HCT116 (cell line): ENCODE measurements at regions not wholly inside any gene's neighbourhood (a gene's known extent, or its start where the extent isn't known, plus 50 kb on each side); places are given as distances from the start of the nearest gene placed in this dataset.

Experiments
- ATAC-seq: fragments of 200-7000 bp; cut with Tn5 transposase; 2 replicates; pipeline ENCODE4 v1.9.1; 2020; ENCODE audit warnings: mild to moderate bottlenecking, moderate library complexity
- BruUV-seq: library from RNA; stranded (reverse); fragments of 400-500 nt; replicated peaks from 2 replicates; lab custom pipeline; 2021; lab: Mats Ljungman, UMichigan
- CTCF ChIA-PET: fragments of 300-600 bp; sonication (Branson Sonifier 250); formaldehyde crosslinking; loops from one replicate; lab custom pipeline; 2021; ENCODE audit warnings: antibody characterized with exemption; lab: Charles Lee
- POLR2A ChIA-PET: fragments of 300-600, 350-600 bp; sonication (Branson Sonifier 250); formaldehyde crosslinking; loops from one replicate; lab custom pipeline; 2021; ENCODE audit warnings: antibody characterized with exemption; lab: Charles Lee
- RAD21 ChIA-PET, 2 experiments: fragments of 300-600 bp; sonication (Branson Sonifier 250); formaldehyde crosslinking; loops; one replicate each; lab custom pipeline; 2023; ENCODE audit warnings: low total read pairs in 2 of 2; ENCODE audit not compliant: uncharacterized antibody in 2 of 2, unreplicated experiment in 2 of 2, low non-redundant PET in 1 of 2; lab: Charles Lee
- DNase-seq: peaks from one replicate; pipeline ENCODE4 v3.0.0-alpha.2; 2010; ENCODE audit warnings: low read depth, low spot score
- H2AFZ ChIP-seq: fragments of 200-600 bp; shearing (Covaris generic), sonication (generic); 2 replicates; pipeline ENCODE4 v1.6.1; 2017; ENCODE audit warnings: low read depth, mixed run types, mixed read lengths, antibody characterized with exemption, low read length; ENCODE audit not compliant: poor library complexity, severe bottlenecking
- H3K27ac ChIP-seq: 2 replicates; pipeline ENCODE4 v1.5.1; 2012; ENCODE audit warnings: low read depth, low read length
- H3K27me3 ChIP-seq: fragments of 200-600 bp; sonication (generic); 2 replicates; pipeline ENCODE4 v1.6.1; 2016; ENCODE audit warnings: mixed run types, low read length, mixed read lengths; ENCODE audit not compliant: insufficient read depth
- H3K36me3 ChIP-seq, 2 experiments: fragments of 200-500 bp in 1 of 2; fragments of 200-600 bp in 1 of 2; sonication (Bioruptor generic) in 1 of 2; sonication (generic) in 1 of 2; 2 replicates each; pipeline versions ENCODE4 v1.5.1 to v1.6.1; 2014 to 2016; ENCODE audit warnings: low read length in 2 of 2, inconsistent platforms in 1 of 2, mixed read lengths in 1 of 2, mixed run types in 1 of 2; ENCODE audit not compliant: insufficient read depth in 2 of 2, control insufficient read depth in 1 of 2
- H3K4me1 ChIP-seq, 2 experiments: fragments of 200-600 bp in 1 of 2; sonication (generic) in 1 of 2; 2 replicates each; pipeline versions ENCODE4 v1.5.1 to v1.6.1; 2012 to 2017; ENCODE audit warnings: low read length in 2 of 2, inconsistent platforms in 1 of 2, mild to moderate bottlenecking in 1 of 2, mixed read lengths in 1 of 2, mixed run types in 1 of 2, moderate library complexity in 1 of 2; ENCODE audit not compliant: insufficient read depth in 2 of 2, control insufficient read depth in 1 of 2
- H3K4me2 ChIP-seq: fragments of 200-600 bp; sonication (generic); 2 replicates; pipeline ENCODE4 v1.6.1; 2017; ENCODE audit warnings: mixed run types, low read length, mixed read lengths
- H3K4me3 ChIP-seq, 2 experiments: fragments of 200-600 bp in 1 of 2; sonication (generic) in 1 of 2; replicated peaks in 1 of 2; 2 replicates each; pipeline ENCODE4 v1.5.1; 2011 to 2016; ENCODE audit warnings: low read length in 2 of 2, control low read depth in 1 of 2, low read depth in 1 of 2, mild to moderate bottlenecking in 1 of 2, mixed read lengths in 1 of 2, mixed run types in 1 of 2
- H3K79me2 ChIP-seq: fragments of 200-600 bp; sonication (generic); 2 replicates; pipeline ENCODE4 v1.6.1; 2017; ENCODE audit warnings: mild to moderate bottlenecking, mixed run types, low read length, moderate library complexity, mixed read lengths; ENCODE audit not compliant: insufficient read depth
- H3K9ac ChIP-seq: fragments of 200-600 bp; sonication (generic); 2 replicates; pipeline ENCODE4 v1.6.1; 2016; ENCODE audit warnings: low read length, mixed read lengths
- H3K9me2 ChIP-seq: fragments of 200-600 bp; sonication (generic), shearing (Covaris generic); 2 replicates; pipeline ENCODE4 v1.6.1; 2017; ENCODE audit warnings: mixed run types, mild to moderate bottlenecking, moderate library complexity; ENCODE audit not compliant: insufficient read depth
- H3K9me3 ChIP-seq, 2 experiments: fragments of 200-500 bp in 1 of 2; fragments of 200-600 bp in 1 of 2; sonication (Bioruptor generic) in 1 of 2; sonication (generic) in 1 of 2; 2 replicates each; pipeline ENCODE4 v1.6.1; 2014 to 2017; ENCODE audit warnings: low read length in 2 of 2, mixed read lengths in 2 of 2, inconsistent platforms in 1 of 2, low read depth in 1 of 2, mild to moderate bottlenecking in 1 of 2, mixed run types in 1 of 2, moderate library complexity in 1 of 2; ENCODE audit not compliant: control insufficient read depth in 1 of 2, insufficient read depth in 1 of 2
- H4K20me1 ChIP-seq: fragments of 200-600 bp; sonication (generic), shearing (Covaris generic); 2 replicates; pipeline ENCODE4 v1.6.1; 2017; ENCODE audit warnings: mixed run types, mild to moderate bottlenecking, moderate library complexity; ENCODE audit not compliant: insufficient read depth
- ELF1 ChIP-seq: IDR thresholded peaks from 2 replicates; pipeline ENCODE4 v1.6.1; 2012; ENCODE audit warnings: low read depth, borderline replicate concordance
- RAD21 ChIP-seq: IDR thresholded peaks from 2 replicates; pipeline ENCODE4 v1.6.1; 2012; ENCODE audit warnings: low read depth, mild to moderate bottlenecking
- YY1 ChIP-seq: IDR thresholded peaks from 2 replicates; pipeline ENCODE4 v1.6.1; 2011; ENCODE audit warnings: low read length, low read depth, moderate library complexity, mild to moderate bottlenecking; ENCODE audit not compliant: insufficient replicate concordance; ENCODE audit errors: extremely low read depth
- intact Hi-C: fragments of 100-400 bp; cut with micrococcal nuclease; formaldehyde crosslinking; loops from 2 replicates; pipeline ENCODE4 v1.10.0; 2022
- TF ChIP-seq, protein P1 (sequence below): IDR thresholded peaks from 2 replicates; pipeline ENCODE4 v1.6.1; 2012
- TF ChIP-seq, protein P2 (sequence below): IDR thresholded peaks from 2 replicates; pipeline ENCODE4 v1.6.1; 2011; ENCODE audit warnings: mild to moderate bottlenecking, low read length, moderate library complexity; ENCODE audit not compliant: insufficient replicate concordance; ENCODE audit errors: extremely low read depth

DNA sequence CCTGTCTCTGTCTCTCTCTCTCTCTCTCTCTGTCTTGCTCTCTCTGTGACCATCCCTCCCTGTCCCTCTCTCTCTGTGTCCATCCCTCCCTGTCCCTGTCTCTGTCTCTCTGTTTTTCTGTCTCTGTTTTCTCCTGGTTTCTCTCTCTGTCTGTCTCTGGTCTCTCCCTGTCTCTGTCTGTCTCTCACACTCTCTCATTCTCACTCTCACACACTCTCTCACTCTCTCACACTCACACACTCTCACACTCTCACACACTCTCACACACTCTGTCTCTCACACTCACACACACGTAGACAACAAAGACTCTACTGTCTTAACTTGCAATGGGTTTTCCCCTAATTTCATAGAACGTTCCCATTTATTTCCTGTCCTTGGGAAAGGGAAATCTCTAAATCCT lies 299.5 kb downstream of the FOXL1 start:
- Histone ChIP-seq H3K4me3 (no peak overlapping the region), H3K36me3 (no peaks in the 10 kb centered on the region), H3K9ac (no peak overlapping the region), H3K27ac (no peak overlapping the region), H2AFZ (no peak overlapping the region), H3K4me1 (no peaks in the 10 kb centered on the region), H4K20me1 (no peaks in the 10 kb centered on the region), H3K4me2 (no peak overlapping the region), H3K79me2 (no peaks in the 10 kb centered on the region), H3K9me3 (no peaks in the 10 kb centered on the region), H3K27me3 (peaks cover 29% of the 10 kb centered on the region; the same call in 1 of the 2 replicates), H3K9me2 (no peaks in the 10 kb centered on the region)
- RAD21 ChIA-PET, result no interaction called here
- ATAC-seq (no peak), DNase-seq (no peak)
- TF ChIP-seq, protein P1, sequence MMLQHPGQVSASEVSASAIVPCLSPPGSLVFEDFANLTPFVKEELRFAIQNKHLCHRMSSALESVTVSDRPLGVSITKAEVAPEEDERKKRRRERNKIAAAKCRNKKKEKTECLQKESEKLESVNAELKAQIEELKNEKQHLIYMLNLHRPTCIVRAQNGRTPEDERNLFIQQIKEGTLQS, result no peak
- intact Hi-C loops, result no loop called here
- POLR2A ChIA-PET, result no interaction called here
- no TSS peak for BruUV-seq
- CTCF ChIA-PET, result no interaction called here

DNA sequence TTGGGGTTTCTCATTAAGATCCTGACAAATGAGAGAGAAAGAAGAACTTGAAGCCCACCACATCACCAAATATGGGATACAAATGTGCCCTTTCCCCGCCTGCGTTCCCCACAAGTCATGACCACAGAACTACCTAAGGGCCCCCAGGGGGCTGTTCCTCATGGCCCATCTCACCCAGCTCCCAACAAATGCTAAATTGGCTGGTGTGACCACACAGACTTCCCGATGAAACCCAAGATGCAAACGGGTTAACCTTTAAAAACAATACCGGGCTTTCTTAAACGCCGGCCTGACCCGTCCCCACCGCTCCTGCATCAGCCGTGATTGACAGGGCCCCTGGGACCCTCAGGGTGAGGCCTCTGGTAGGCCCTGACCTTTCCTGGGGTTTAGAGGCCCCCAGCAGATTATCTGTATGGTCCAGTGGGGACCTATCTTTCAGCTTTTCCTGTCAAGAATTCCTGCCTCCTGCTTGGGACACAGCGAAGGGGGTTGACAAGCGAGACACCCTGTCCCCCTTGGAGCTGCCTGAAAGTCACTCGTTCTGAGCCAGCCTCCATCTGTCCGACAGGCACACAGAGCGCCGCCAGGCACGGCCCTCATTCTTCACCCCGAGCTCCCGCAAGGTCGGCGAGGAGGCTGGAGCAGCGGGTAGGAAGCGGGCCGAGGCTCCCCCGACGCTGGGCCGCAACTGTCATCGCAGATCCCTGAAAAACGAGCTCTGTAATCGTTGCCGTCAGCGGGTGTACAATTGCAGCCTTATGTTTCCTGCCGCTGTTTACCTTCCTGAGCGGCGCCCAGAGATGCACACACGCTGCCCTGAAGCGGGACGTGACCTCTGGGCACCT lies 300.1 kb downstream of the FOXL1 start:
- TF ChIP-seq RAD21 (no peak), YY1 (no peak), ELF1 (no peak)
- TF ChIP-seq, protein P1, result no peak
- TF ChIP-seq, protein P2, sequence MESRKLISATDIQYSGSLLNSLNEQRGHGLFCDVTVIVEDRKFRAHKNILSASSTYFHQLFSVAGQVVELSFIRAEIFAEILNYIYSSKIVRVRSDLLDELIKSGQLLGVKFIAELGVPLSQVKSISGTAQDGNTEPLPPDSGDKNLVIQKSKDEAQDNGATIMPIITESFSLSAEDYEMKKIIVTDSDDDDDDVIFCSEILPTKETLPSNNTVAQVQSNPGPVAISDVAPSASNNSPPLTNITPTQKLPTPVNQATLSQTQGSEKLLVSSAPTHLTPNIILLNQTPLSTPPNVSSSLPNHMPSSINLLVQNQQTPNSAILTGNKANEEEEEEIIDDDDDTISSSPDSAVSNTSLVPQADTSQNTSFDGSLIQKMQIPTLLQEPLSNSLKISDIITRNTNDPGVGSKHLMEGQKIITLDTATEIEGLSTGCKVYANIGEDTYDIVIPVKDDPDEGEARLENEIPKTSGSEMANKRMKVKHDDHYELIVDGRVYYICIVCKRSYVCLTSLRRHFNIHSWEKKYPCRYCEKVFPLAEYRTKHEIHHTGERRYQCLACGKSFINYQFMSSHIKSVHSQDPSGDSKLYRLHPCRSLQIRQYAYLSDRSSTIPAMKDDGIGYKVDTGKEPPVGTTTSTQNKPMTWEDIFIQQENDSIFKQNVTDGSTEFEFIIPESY, result no peak
- CTCF ChIA-PET, result no interaction called here
- H3K27me3 ChIP-seq, result peaks cover 35% of the 10 kb centered on the region

More for the DNA sequence above, 300.1 kb downstream of the FOXL1 start:
- no peak overlapping the region for H3K9ac ChIP-seq
- no peaks in the 10 kb centered on the region for H3K79me2 ChIP-seq
- H3K4me1 ChIP-seq, result no peaks in the 10 kb centered on the region
- intact Hi-C loops, result no loop called here
- POLR2A ChIA-PET, result no interaction called here
- RAD21 ChIA-PET, result no interaction called here
- no peaks in the 10 kb centered on the region for H4K20me1 ChIP-seq
- no TSS peak for BruUV-seq
- no peaks in the 10 kb centered on the region for H3K36me3 ChIP-seq
- DNase-seq, result no peak
- H3K4me2 ChIP-seq, result no peak overlapping the region
- H2AFZ ChIP-seq, result no peak overlapping the region
- no peak overlapping the region for H3K4me3 ChIP-seq
- no peaks in the 10 kb centered on the region for H3K9me2 ChIP-seq
- ATAC-seq, result no peak
- no peak overlapping the region for H3K27ac ChIP-seq
- no peaks in the 10 kb centered on the region for H3K9me3 ChIP-seq
